Posterior cingulate gyrus (tissue), 11 donors: ENCODE measurements at regions not wholly inside any gene's neighbourhood (a gene's known extent, or its start where the extent isn't known, plus 50 kb on each side); places are given as distances from the start of the nearest gene placed in this dataset.
A peak's percentile ranks its signal among the peaks of the same experiment; 100 is the strongest.
"Not testable (repeated sequence)": the region's sequence is repeated elsewhere in the genome, so short reads cannot be mapped to it uniquely, and the experiment has no call there.

Source experiments
- DNase-seq, 10 donors: peaks; one replicate each; pipeline versions ENCODE4 v3.0.0 to v3.0.0-alpha.2; 2020 to 2021; ENCODE audit warnings: mixed read lengths in 3 of 10
- intact Hi-C: fragments of 100-400 bp; cut with DNase I; formaldehyde crosslinking; loops from one replicate; pipeline ENCODE4 v1.15.1; 2023

GRCh38 chr1:234893359-234893724 is 235.3 kb downstream of the TOMM20 start:
- DNase-seq: no peak
- intact Hi-C loops: no loop called here

GRCh38 chr1:234892642-234893041 is 236.0 kb downstream of the TOMM20 start:
- intact Hi-C loops: no loop called here
- DNase-seq: no peak

- intact Hi-C loops: no loop called here
Observed at GRCh38 chr1:234891427-234891826, 237.2 kb downstream of the TOMM20 start.

GRCh38 chr1:234889643-234890042 is 239.0 kb downstream of the TOMM20 start:
- intact Hi-C loops: no loop called here
- DNase-seq: no peak

More at GRCh38 chr1:234891427-234891826, 237.2 kb downstream of the TOMM20 start:
- DNase-seq: no peak

- intact Hi-C loops, DNase-seq: not testable (repeated sequence)
Observed at GRCh38 chr1:234888247-234888646, 240.4 kb downstream of the TOMM20 start.

GRCh38 chr1:234887016-234887900 is 241.4 kb downstream of the TOMM20 start:
- intact Hi-C loops: no loop called here
- no peak for DNase-seq

- intact Hi-C loops: no loop called here
- DNase-seq: peak in 1 of 10 donors; percentile 67
Observed at GRCh38 chr1:234886081-234886984, 242.3 kb downstream of the TOMM20 start.

GRCh38 chr1:234885601-234886000 is 243.0 kb downstream of the TOMM20 start:
- intact Hi-C loops: no loop called here
- DNase-seq: peak in 1 of 10 donors; percentile 59

GRCh38 chr1:234884701-234885100 is 243.9 kb downstream of the TOMM20 start:
- intact Hi-C loops: no loop called here
- DNase-seq: peak in 1 of 10 donors; percentile 67

GRCh38 chr1:234884006-234884405 is 244.6 kb downstream of the TOMM20 start:
- DNase-seq: peak in 1 of 10 donors; percentile 66
- intact Hi-C loops: no loop called here

GRCh38 chr1:234882898-234883297 is 245.7 kb downstream of the TOMM20 start:
- DNase-seq: peak in 1 of 10 donors; percentile 38
- intact Hi-C loops: no loop called here

GRCh38 chr1:234881893-234882771 is 246.5 kb downstream of the TOMM20 start:
- intact Hi-C loops: no loop called here

GRCh38 chr1:234879147-234880080 is 249.2 kb downstream of the TOMM20 start:
- peak in 1 of 10 donors; percentile 9 for DNase-seq
- intact Hi-C loops: no loop called here

More at GRCh38 chr1:234881893-234882771, 246.5 kb downstream of the TOMM20 start:
- DNase-seq: no peak

- intact Hi-C loops: no loop called here
- no peak for DNase-seq
Observed at GRCh38 chr1:234878288-234878687, 250.3 kb downstream of the TOMM20 start.

- intact Hi-C loops: no loop called here
- no peak for DNase-seq
Observed at GRCh38 chr1:234877761-234878160, 250.9 kb downstream of the TOMM20 start.

- no peak for DNase-seq
- intact Hi-C loops: no loop called here
Observed at GRCh38 chr1:234875953-234876855, 252.4 kb downstream of the TOMM20 start.

- intact Hi-C loops: no loop called here
- DNase-seq: peak in 1 of 10 donors; percentile 41
Observed at GRCh38 chr1:234875328-234875952, 253.2 kb downstream of the TOMM20 start.
